SK-N-SH (cell line): ENCODE measurements at regions not wholly inside any gene's neighbourhood (a gene's known extent, or its start where the extent isn't known, plus 50 kb on each side); places are given as distances from the start of the nearest gene placed in this dataset.

Experiments used
- CTCF ChIA-PET: fragments of 300-600, 350-600 bp; formaldehyde crosslinking; extraction: SDS; loops from one replicate; lab custom pipeline; 2021; lab: Yijun Ruan, JAX
- POLR2A ChIA-PET: fragments of 350-600 bp; sonication (Branson Sonifier 250); formaldehyde crosslinking; extraction: SDS; loops from one replicate; lab custom pipeline; 2020; ENCODE audit warnings: antibody characterized with exemption, inconsistent platforms; lab: Yijun Ruan, JAX
- DNase-seq: peaks from one replicate; pipeline ENCODE4 v3.0.0; 2012
- H2AFZ ChIP-seq: fragments of 200-600 bp; sonication (generic); 2 replicates; pipeline ENCODE4 v1.8.1; 2016; ENCODE audit warnings: antibody characterized with exemption, mild to moderate bottlenecking, low read depth
- H3F3A ChIP-seq: fragments of 200-600 bp; sonication (generic); replicated peaks from 2 replicates; pipeline ENCODE3; 2016; ENCODE audit warnings: antibody characterized with exemption, mild to moderate bottlenecking; ENCODE audit not compliant: insufficient read depth
- H3K27ac ChIP-seq, 2 experiments: fragments of 200-500 bp in 1 of 2; fragments of 200-600 bp in 1 of 2; sonication (Bioruptor generic) in 1 of 2; sonication (generic), shearing (Covaris generic) in 1 of 2; 2 replicates each; pipeline versions ENCODE4 v1.5.1 to v1.6.1; 2014 to 2016; ENCODE audit warnings: low read depth in 2 of 2, inconsistent platforms in 1 of 2, low read length in 1 of 2, mild to moderate bottlenecking in 1 of 2, mixed read lengths in 1 of 2
- H3K27me3 ChIP-seq: fragments of 200-600 bp; sonication (generic), shearing (Covaris generic); 2 replicates; pipeline ENCODE4 v1.6.1; 2016; ENCODE audit warnings: mixed run types; ENCODE audit not compliant: insufficient read depth
- H3K36me3 ChIP-seq, 2 experiments: fragments of 200-500 bp in 1 of 2; fragments of 200-600 bp in 1 of 2; sonication (Bioruptor generic) in 1 of 2; sonication (generic) in 1 of 2; replicated peaks in 1 of 2; 2 replicates each; pipeline versions ENCODE3 to v1.5.1; 2014 to 2016; ENCODE audit warnings: low read length in 1 of 2, mild to moderate bottlenecking in 1 of 2; ENCODE audit not compliant: insufficient read depth in 2 of 2, control insufficient read depth in 1 of 2
- H3K4me1 ChIP-seq, 2 experiments: fragments of 200-500 bp in 1 of 2; fragments of 200-600 bp in 1 of 2; sonication (Bioruptor generic) in 1 of 2; sonication (generic), shearing (Covaris generic) in 1 of 2; 2 replicates each; pipeline versions ENCODE4 v1.5.1 to v1.6.1; 2014 to 2016; ENCODE audit warnings: low read depth in 1 of 2, low read length in 1 of 2, mixed run types in 1 of 2; ENCODE audit not compliant: insufficient read depth in 2 of 2, control insufficient read depth in 1 of 2
- H3K4me2 ChIP-seq: fragments of 200-600 bp; sonication (generic), shearing (Covaris generic); 2 replicates; pipeline ENCODE4 v1.6.1; 2017; ENCODE audit warnings: mixed run types
- H3K4me3 ChIP-seq, 2 experiments: fragments of 200-500 bp in 1 of 2; fragments of 200-600 bp in 1 of 2; sonication (Bioruptor generic) in 1 of 2; sonication (generic), shearing (Covaris generic) in 1 of 2; 2 replicates each; pipeline versions ENCODE4 v1.5.1 to v1.8.1; 2014 to 2016; ENCODE audit warnings: low read depth in 2 of 2, inconsistent platforms in 1 of 2, low read length in 1 of 2, mild to moderate bottlenecking in 1 of 2, mixed read lengths in 1 of 2, moderate library complexity in 1 of 2
- H3K79me2 ChIP-seq: fragments of 200-600 bp; sonication (generic); 2 replicates; pipeline ENCODE4 v1.8.1; 2017; ENCODE audit warnings: mild to moderate bottlenecking; ENCODE audit not compliant: insufficient read depth
- H3K9ac ChIP-seq: fragments of 200-600 bp; sonication (generic); 2 replicates; pipeline ENCODE4 v1.6.1; 2017; ENCODE audit warnings: mixed run types
- H3K9me2 ChIP-seq: fragments of 200-600 bp; sonication (generic); 2 replicates; pipeline ENCODE4 v1.6.1; 2017; ENCODE audit warnings: mixed run types
- H3K9me3 ChIP-seq: fragments of 200-600 bp; sonication (generic); 2 replicates; pipeline ENCODE4 v1.6.1; 2017; ENCODE audit warnings: mixed run types, mild to moderate bottlenecking, moderate library complexity
- H4K20me1 ChIP-seq: fragments of 200-600 bp; sonication (generic); 2 replicates; pipeline ENCODE4 v1.6.1; 2017; ENCODE audit warnings: mild to moderate bottlenecking, mixed run types; ENCODE audit not compliant: insufficient read depth
- ELF1 ChIP-seq: IDR thresholded peaks from 2 replicates; pipeline ENCODE4 v1.4.0; 2012
- EZH2phosphoT487 ChIP-seq: fragments of 200-600 bp; sonication (generic); IDR thresholded peaks from 2 replicates; pipeline ENCODE4 v1.6.1; 2017; ENCODE audit warnings: low read depth, mixed run types, mild to moderate bottlenecking, antibody characterized with exemption, moderate library complexity, borderline replicate concordance
- FOSL2 ChIP-seq: IDR thresholded peaks from 2 replicates; pipeline ENCODE4 v1.4.0; 2012; ENCODE audit warnings: low read depth, mild to moderate bottlenecking, moderate library complexity, borderline replicate concordance
- FOXM1 ChIP-seq: IDR thresholded peaks from 2 replicates; pipeline ENCODE4 v1.4.0; 2012; ENCODE audit warnings: low read depth, mild to moderate bottlenecking
- GABPA ChIP-seq: IDR thresholded peaks from 2 replicates; pipeline ENCODE4 v1.4.0; 2012; ENCODE audit warnings: low read depth, mild to moderate bottlenecking
- GATA2 ChIP-seq: sonication (generic); formaldehyde crosslinking; IDR thresholded peaks from 2 replicates; pipeline ENCODE4 v1.5.0; 2020; ENCODE audit warnings: mild to moderate bottlenecking, missing genetic modification reagents
- MXI1 ChIP-seq: IDR thresholded peaks from 2 replicates; pipeline ENCODE4 v1.6.1; 2012; ENCODE audit warnings: mild to moderate bottlenecking, low read depth, low read length, improper control_type of control experiment
- RAD21 ChIP-seq: IDR thresholded peaks from 2 replicates; pipeline ENCODE4 v1.6.1; 2012; ENCODE audit warnings: mild to moderate bottlenecking, low read length
- RFX5 ChIP-seq: IDR thresholded peaks from 2 replicates; pipeline ENCODE4 v1.6.1; 2012; ENCODE audit warnings: mild to moderate bottlenecking, improper control_type of control experiment, low read length
- RXRA ChIP-seq: IDR thresholded peaks from 2 replicates; pipeline ENCODE4 v1.4.0; 2012; ENCODE audit warnings: low read depth, mild to moderate bottlenecking, borderline replicate concordance
- SIN3A ChIP-seq: IDR thresholded peaks from 2 replicates; pipeline ENCODE4 v1.6.1; 2012; ENCODE audit warnings: low read depth, mild to moderate bottlenecking, low read length, moderate library complexity, borderline replicate concordance
- SMC3 ChIP-seq: IDR thresholded peaks from 2 replicates; pipeline ENCODE4 v1.6.1; 2012; ENCODE audit warnings: low read depth, low read length, improper control_type of control experiment
- TAF1 ChIP-seq: IDR thresholded peaks from 2 replicates; pipeline ENCODE4 v1.6.1; 2012; ENCODE audit warnings: low read depth, mild to moderate bottlenecking, low read length, moderate library complexity, borderline replicate concordance
- TCF12 ChIP-seq: IDR thresholded peaks from 2 replicates; pipeline ENCODE4 v1.4.0; 2012
- WGBS: methylation state at CpG from one replicate; pipeline ENCODE4 v1.1.6; 2017; ENCODE audit warnings: low lambda C conversion rate; 5-methylcytosine and 5-hydroxymethylcytosine counted together
- TF ChIP-seq, protein P1 (sequence below): IDR thresholded peaks from 2 replicates; pipeline ENCODE4 v1.4.0; 2012; ENCODE audit warnings: low read depth, borderline replicate concordance
- TF ChIP-seq, protein P2 (sequence below): fragments of 200-600 bp; sonication (generic); IDR thresholded peaks from 2 replicates; pipeline ENCODE4 v1.6.1; 2017; ENCODE audit warnings: antibody characterized with exemption, mild to moderate bottlenecking, moderate library complexity
- TF ChIP-seq, protein P3 (sequence below): IDR thresholded peaks from 2 replicates; pipeline ENCODE4 v1.4.0; 2012; ENCODE audit warnings: low read depth, borderline replicate concordance
- TF ChIP-seq, protein P4 (sequence below): IDR thresholded peaks from 2 replicates; pipeline ENCODE4; 2012
- TF ChIP-seq, protein P5 (sequence below): IDR thresholded peaks from 2 replicates; pipeline ENCODE4 v1.4.0; 2012; ENCODE audit warnings: low read depth
- TF ChIP-seq, protein P6 (sequence below): fragments of 150-350 bp; IDR thresholded peaks from 2 replicates; pipeline ENCODE4 v1.6.1; 2016; ENCODE audit warnings: mild to moderate bottlenecking, low read depth, low read length

DNA sequence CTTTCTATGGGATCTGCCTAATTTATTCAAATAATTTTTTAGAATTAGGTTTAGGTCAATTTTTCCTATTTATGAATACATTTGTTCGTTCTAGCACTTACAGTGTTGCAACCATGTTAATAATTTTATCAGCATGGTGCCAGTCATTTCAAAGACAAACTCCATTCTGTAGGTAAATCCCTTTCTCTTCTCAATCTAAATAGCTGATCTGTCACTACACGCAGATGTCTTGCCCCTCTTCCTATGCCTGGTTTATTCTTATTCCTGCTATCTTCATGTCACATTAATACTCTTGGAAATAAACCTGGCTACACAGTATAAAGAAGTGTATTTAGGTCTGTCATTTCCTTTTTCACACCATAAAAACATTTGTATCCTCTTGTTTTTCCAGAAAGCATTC is 1172.4 kb downstream of the BRINP3 start:
- POLR2A ChIA-PET, result no interaction called here
- Histone ChIP-seq H3K4me3 (no peak overlapping the region), H3K36me3 (no peaks in the 10 kb centered on the region), H3K9me3 (no peaks in the 10 kb centered on the region), H3F3A (no peaks in the 10 kb centered on the region), H4K20me1 (no peaks in the 10 kb centered on the region), H2AFZ (no peak overlapping the region), H3K4me1 (no peaks in the 10 kb centered on the region; a peak in 1 of 4 replicates), H3K9ac (no peak overlapping the region), H3K79me2 (no peaks in the 10 kb centered on the region), H3K27ac (no peak overlapping the region), H3K27me3 (no peaks in the 10 kb centered on the region), H3K4me2 (no peak overlapping the region), H3K9me2 (no peaks in the 10 kb centered on the region)
- TF ChIP-seq, protein P1, sequence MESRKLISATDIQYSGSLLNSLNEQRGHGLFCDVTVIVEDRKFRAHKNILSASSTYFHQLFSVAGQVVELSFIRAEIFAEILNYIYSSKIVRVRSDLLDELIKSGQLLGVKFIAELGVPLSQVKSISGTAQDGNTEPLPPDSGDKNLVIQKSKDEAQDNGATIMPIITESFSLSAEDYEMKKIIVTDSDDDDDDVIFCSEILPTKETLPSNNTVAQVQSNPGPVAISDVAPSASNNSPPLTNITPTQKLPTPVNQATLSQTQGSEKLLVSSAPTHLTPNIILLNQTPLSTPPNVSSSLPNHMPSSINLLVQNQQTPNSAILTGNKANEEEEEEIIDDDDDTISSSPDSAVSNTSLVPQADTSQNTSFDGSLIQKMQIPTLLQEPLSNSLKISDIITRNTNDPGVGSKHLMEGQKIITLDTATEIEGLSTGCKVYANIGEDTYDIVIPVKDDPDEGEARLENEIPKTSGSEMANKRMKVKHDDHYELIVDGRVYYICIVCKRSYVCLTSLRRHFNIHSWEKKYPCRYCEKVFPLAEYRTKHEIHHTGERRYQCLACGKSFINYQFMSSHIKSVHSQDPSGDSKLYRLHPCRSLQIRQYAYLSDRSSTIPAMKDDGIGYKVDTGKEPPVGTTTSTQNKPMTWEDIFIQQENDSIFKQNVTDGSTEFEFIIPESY, result no peak
- no peak for TF ChIP-seq GATA2 (CRISPR knock-in tag)
- no peak for TF ChIP-seq RFX5
- TF ChIP-seq, protein P2, sequence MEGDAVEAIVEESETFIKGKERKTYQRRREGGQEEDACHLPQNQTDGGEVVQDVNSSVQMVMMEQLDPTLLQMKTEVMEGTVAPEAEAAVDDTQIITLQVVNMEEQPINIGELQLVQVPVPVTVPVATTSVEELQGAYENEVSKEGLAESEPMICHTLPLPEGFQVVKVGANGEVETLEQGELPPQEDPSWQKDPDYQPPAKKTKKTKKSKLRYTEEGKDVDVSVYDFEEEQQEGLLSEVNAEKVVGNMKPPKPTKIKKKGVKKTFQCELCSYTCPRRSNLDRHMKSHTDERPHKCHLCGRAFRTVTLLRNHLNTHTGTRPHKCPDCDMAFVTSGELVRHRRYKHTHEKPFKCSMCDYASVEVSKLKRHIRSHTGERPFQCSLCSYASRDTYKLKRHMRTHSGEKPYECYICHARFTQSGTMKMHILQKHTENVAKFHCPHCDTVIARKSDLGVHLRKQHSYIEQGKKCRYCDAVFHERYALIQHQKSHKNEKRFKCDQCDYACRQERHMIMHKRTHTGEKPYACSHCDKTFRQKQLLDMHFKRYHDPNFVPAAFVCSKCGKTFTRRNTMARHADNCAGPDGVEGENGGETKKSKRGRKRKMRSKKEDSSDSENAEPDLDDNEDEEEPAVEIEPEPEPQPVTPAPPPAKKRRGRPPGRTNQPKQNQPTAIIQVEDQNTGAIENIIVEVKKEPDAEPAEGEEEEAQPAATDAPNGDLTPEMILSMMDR, result no peak
- TF ChIP-seq TCF12, result no peak
- TF ChIP-seq TAF1, result no peak
- TF ChIP-seq GABPA, result no peak
- TF ChIP-seq MXI1, result no peak
- TF ChIP-seq, protein P3, sequence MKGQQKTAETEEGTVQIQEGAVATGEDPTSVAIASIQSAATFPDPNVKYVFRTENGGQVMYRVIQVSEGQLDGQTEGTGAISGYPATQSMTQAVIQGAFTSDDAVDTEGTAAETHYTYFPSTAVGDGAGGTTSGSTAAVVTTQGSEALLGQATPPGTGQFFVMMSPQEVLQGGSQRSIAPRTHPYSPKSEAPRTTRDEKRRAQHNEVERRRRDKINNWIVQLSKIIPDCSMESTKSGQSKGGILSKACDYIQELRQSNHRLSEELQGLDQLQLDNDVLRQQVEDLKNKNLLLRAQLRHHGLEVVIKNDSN, result no peak
- TF ChIP-seq FOSL2, result no peak
- no peak for TF ChIP-seq SMC3
- no peak for TF ChIP-seq EZH2phosphoT487
- TF ChIP-seq RAD21, result no peak
- TF ChIP-seq FOXM1, result no peak
- TF ChIP-seq, protein P4, sequence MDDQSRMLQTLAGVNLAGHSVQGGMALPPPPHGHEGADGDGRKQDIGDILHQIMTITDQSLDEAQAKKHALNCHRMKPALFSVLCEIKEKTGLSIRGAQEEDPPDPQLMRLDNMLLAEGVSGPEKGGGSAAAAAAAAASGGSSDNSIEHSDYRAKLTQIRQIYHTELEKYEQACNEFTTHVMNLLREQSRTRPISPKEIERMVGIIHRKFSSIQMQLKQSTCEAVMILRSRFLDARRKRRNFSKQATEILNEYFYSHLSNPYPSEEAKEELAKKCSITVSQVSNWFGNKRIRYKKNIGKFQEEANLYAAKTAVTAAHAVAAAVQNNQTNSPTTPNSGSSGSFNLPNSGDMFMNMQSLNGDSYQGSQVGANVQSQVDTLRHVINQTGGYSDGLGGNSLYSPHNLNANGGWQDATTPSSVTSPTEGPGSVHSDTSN, result no peak
- TF ChIP-seq, protein P5, sequence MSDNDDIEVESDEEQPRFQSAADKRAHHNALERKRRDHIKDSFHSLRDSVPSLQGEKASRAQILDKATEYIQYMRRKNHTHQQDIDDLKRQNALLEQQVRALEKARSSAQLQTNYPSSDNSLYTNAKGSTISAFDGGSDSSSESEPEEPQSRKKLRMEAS, result no peak
- TF ChIP-seq ELF1, result no peak
- TF ChIP-seq SIN3A, result no peak
- TF ChIP-seq, protein P6, sequence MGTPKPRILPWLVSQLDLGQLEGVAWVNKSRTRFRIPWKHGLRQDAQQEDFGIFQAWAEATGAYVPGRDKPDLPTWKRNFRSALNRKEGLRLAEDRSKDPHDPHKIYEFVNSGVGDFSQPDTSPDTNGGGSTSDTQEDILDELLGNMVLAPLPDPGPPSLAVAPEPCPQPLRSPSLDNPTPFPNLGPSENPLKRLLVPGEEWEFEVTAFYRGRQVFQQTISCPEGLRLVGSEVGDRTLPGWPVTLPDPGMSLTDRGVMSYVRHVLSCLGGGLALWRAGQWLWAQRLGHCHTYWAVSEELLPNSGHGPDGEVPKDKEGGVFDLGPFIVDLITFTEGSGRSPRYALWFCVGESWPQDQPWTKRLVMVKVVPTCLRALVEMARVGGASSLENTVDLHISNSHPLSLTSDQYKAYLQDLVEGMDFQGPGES, result no peak
- no peak for TF ChIP-seq RXRA
- 71% methylated on average over 2 of the region's 2 CpGs for WGBS
- DNase-seq, result no peak
- CTCF ChIA-PET, result interaction anchor here (1.1 kb wide), 1 partner anchor 10 kb away, joined by 3 read pairs; no protein-coding TSS in a partner anchor
